Prostate gland (tissue), 2 donors: ENCODE measurements at regions not wholly inside any gene's neighbourhood (a gene's known extent, or its start where the extent isn't known, plus 50 kb on each side); places are given as distances from the start of the nearest gene placed in this dataset.

Experiments used
- CTCF ChIP-seq, 4 experiments: fragments of 200-600 bp in 2 of 4; fragments of 450-650 bp in 2 of 4; sonication (generic) in 2 of 4; IDR thresholded peaks; 1 replicate in 3 of 4; 2 replicates in 1 of 4; pipeline ENCODE4 v1.5.1; 2016 to 2019; ENCODE audit warnings: antibody characterized with exemption in 4 of 4, mild to moderate bottlenecking in 2 of 4, moderate library complexity in 2 of 4
- POLR2A ChIP-seq: fragments of 450-650 bp; IDR thresholded peaks from one replicate; pipeline ENCODE4 v1.6.1; 2016; ENCODE audit warnings: antibody characterized with exemption, mild to moderate bottlenecking

DNA sequence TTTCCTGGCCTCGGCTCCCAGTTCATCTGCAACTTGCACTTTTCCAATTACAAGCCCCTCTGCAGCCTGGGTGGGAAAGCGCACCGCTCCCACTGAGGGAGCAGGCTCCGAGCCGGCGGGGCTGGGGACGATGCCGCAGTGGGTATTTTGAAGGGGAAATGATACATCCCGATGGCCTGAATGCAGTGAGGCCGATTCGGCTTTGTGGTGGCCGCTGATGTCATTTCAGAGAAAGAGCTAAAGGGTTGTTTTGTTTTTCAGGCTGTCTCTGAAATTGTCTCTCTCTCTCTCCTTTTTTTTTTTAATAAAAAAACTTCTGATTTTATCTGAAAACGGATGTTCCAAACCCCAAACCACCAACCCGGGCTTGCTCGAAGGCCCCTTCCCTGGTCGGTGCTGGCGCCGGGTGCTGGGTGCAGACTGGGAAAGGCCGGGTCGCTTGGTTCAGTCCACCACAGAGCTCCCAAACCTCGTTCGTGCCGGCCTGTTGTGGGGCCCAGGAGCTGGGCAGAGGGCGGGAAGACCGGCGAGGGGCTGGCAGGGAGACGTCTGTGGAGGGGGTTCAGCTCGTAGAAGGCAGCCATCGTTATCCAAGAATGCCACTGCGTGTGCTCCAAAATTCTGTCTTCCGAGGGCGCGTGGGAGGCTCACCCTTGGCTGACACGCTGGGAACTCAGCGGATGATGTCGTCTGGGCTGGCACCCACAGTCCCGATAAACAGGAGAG is 102.8 kb downstream of the FOXL1 start:
- TF ChIP-seq POLR2A (no peak), CTCF (IDR thresholded peaks at IDR 0.05) (no peak)
